K562 (cell line): ENCODE measurements at regions not wholly inside any gene's neighbourhood (a gene's known extent, or its start where the extent isn't known, plus 50 kb on each side); places are given as distances from the start of the nearest gene placed in this dataset.

Source experiments
- ATAC-seq: fragments of 200-7000 bp; cut with Tn5 transposase; 3 replicates; pipeline ENCODE4 v1.9.1; 2020; ENCODE audit warnings: moderate library complexity
- BruUV-seq: library from RNA; stranded (reverse); fragments of 400-500 nt; replicated peaks from 2 replicates; lab custom pipeline; 2021; lab: Mats Ljungman, UMichigan
- CTCF ChIA-PET: fragments of 300-600 bp; formaldehyde crosslinking; extraction: SDS; loops from one replicate; lab custom pipeline; 2021; ENCODE audit warnings: low intra/inter-chr PET ratio; lab: Yijun Ruan, JAX
- POLR2A ChIA-PET: fragments of 300-600, 350-650 bp; sonication (Branson Sonifier 250); formaldehyde crosslinking; extraction: SDS; loops from one replicate; lab custom pipeline; 2021; ENCODE audit warnings: antibody characterized with exemption, inconsistent platforms; lab: Yijun Ruan, JAX
- DNase-seq, 4 experiments: peaks; one replicate each; pipeline versions ENCODE4 v3.0.0 to v3.0.0-alpha.2; 2011 to 2018; ENCODE audit warnings: low spot score in 3 of 4, mixed read lengths in 3 of 4; ENCODE audit errors: extremely low read depth in 1 of 4
- FAIRE-seq: peaks from 2 replicates; lab custom pipeline; 2011; peaks lifted over from hg19 to GRCh38; lab: Jason Lieb, UNC
- H2AFZ ChIP-seq: 2 replicates; pipeline ENCODE4 v1.6.0; 2011; ENCODE audit warnings: low read depth, low read length, control low read depth, inconsistent platforms
- H3K27ac ChIP-seq: fragments of 200-600 bp; 3 replicates; pipeline ENCODE4 v1.8.0; 2011; ENCODE audit warnings: low read depth, mild to moderate bottlenecking, control low read depth, inconsistent platforms, low read length, moderate library complexity, mixed read lengths; ENCODE audit errors: extremely low read depth
- H3K27me3 ChIP-seq, 2 experiments: fragments of 300-600 bp in 1 of 2; 2 replicates in 1 of 2; 3 replicates in 1 of 2; pipeline versions ENCODE4 v1.6.0 to v1.8.0; 2011; ENCODE audit warnings: inconsistent platforms in 2 of 2, low read length in 2 of 2, mild to moderate bottlenecking in 1 of 2, mixed read lengths in 1 of 2, moderate library complexity in 1 of 2; ENCODE audit not compliant: control insufficient read depth in 2 of 2, insufficient read depth in 2 of 2
- H3K36me3 ChIP-seq: fragments of 300-600 bp; 3 replicates; pipeline ENCODE4 v1.8.0; 2011; ENCODE audit warnings: mild to moderate bottlenecking, low read length, inconsistent platforms; ENCODE audit not compliant: control insufficient read depth, insufficient read depth
- H3K4me1 ChIP-seq, 2 experiments: fragments of 200-600 bp in 1 of 2; replicated peaks in 1 of 2; 2 replicates in 1 of 2; 3 replicates in 1 of 2; pipeline versions ENCODE4 v1.5.1 to v1.8.0; 2011; ENCODE audit warnings: inconsistent platforms in 2 of 2, low read length in 2 of 2, mild to moderate bottlenecking in 1 of 2, mixed read lengths in 1 of 2, moderate library complexity in 1 of 2; ENCODE audit not compliant: control insufficient read depth in 2 of 2, insufficient read depth in 2 of 2
- H3K4me2 ChIP-seq: 2 replicates; pipeline ENCODE4 v1.6.1; 2011; ENCODE audit warnings: low read length, control low read depth, inconsistent platforms, mixed read lengths; ENCODE audit not compliant: insufficient read depth
- H3K4me3 ChIP-seq: fragments of 200-600 bp; sonication (generic), shearing (Covaris generic); 2 replicates; pipeline ENCODE4 v1.5.1; 2016; ENCODE audit warnings: control low read depth, inconsistent platforms
- H3K79me2 ChIP-seq: fragments of 200-600 bp; 3 replicates; pipeline ENCODE4 v1.8.0; 2011; ENCODE audit warnings: low read length, inconsistent platforms; ENCODE audit not compliant: control insufficient read depth, insufficient read depth
- H3K9ac ChIP-seq, 2 experiments: 2 replicates each; pipeline versions ENCODE4 v1.6.0 to v1.6.1; 2011; ENCODE audit warnings: low read depth in 2 of 2, low read length in 2 of 2, control low read depth in 1 of 2, inconsistent platforms in 1 of 2, mild to moderate bottlenecking in 1 of 2, mixed read lengths in 1 of 2; ENCODE audit not compliant: insufficient read depth in 1 of 2
- H3K9me1 ChIP-seq: one replicate; pipeline ENCODE4 v1.6.0; 2011; ENCODE audit warnings: inconsistent platforms, mild to moderate bottlenecking, low read length, moderate library complexity; ENCODE audit not compliant: control insufficient read depth, insufficient read depth
- H3K9me3 ChIP-seq: replicated peaks from 2 replicates; pipeline ENCODE4 v1.5.1; 2011; ENCODE audit warnings: low read depth, low read length, inconsistent platforms; ENCODE audit not compliant: control insufficient read depth, insufficient read depth
- H4K20me1 ChIP-seq: replicated peaks from 2 replicates; pipeline ENCODE4 v1.6.1; 2011; ENCODE audit warnings: low read length, inconsistent platforms, mixed read lengths; ENCODE audit not compliant: control insufficient read depth, insufficient read depth
- HDGF ChIP-seq: fragments of 450-650 bp; IDR thresholded peaks from 2 replicates; pipeline ENCODE4 v1.6.1; 2016
- RBBP5 ChIP-seq: fragments of 200-600 bp; sonication (generic); IDR thresholded peaks from 2 replicates; pipeline ENCODE4 v1.6.1; 2012; ENCODE audit warnings: borderline replicate concordance, mild to moderate bottlenecking, low read length, control low read depth, inconsistent platforms; ENCODE audit not compliant: insufficient read depth, poor library complexity, severe bottlenecking
- ZNF143 ChIP-seq: sonication (generic); formaldehyde crosslinking; IDR thresholded peaks from 2 replicates; pipeline ENCODE4 v1.9.0; 2022; ENCODE audit warnings: mild to moderate bottlenecking, missing genetic modification reagents
- WGBS: fragments of 100-300 bp; shearing (Covaris generic); methylation state at CpG from one replicate; pipeline ENCODE4 v1.1.6; 2016; ENCODE audit warnings: low coverage, mixed read lengths; ENCODE audit not compliant: insufficient coverage; ENCODE audit errors: missing lambda C conversion rate; 5-methylcytosine and 5-hydroxymethylcytosine counted together
- in situ Hi-C: fragments of 300-500 bp; cut with MboI; formaldehyde crosslinking; loops from 4 replicates; pipeline ENCODE4 v1.15.0; 2018; ENCODE audit warnings: inconsistent platforms, mixed read lengths
- intact Hi-C: fragments of 100-400 bp; cut with micrococcal nuclease; formaldehyde crosslinking; loops from 2 replicates; pipeline ENCODE4 v1.14.2; 2022
- TF ChIP-seq, protein P1 (sequence below): fragments of 250-450 bp; sonication (Bioruptor Pico); IDR thresholded peaks from 2 replicates; pipeline ENCODE4 v1.5.0; 2021
- TF ChIP-seq, protein P2 (sequence below): sonication (generic); formaldehyde crosslinking; IDR thresholded peaks from 2 replicates; pipeline ENCODE4 v1.8.0; 2022; ENCODE audit warnings: mild to moderate bottlenecking, missing genetic modification reagents

DNA sequence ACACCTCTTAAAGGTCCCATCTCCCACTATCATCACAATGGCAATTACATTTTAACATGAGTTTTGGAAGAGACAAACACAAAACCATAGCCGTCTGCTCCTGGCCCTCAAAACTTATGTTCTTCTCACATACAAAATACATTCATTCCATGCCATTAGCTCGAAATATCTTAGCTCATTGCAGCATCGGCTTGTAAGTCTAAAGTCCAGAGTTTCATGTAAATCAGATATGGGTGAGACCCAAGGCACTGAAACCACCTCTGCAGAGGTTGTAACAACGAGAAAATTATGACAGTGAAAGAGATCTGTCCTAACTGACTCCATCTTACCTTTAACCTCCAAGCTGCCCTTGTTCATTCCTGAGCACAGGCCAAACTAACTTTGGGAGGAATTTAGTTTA is 635.0 kb upstream of the SPRY2 start:
- no peak for DNase-seq
- POLR2A ChIA-PET, result no interaction called here
- Histone ChIP-seq H4K20me1 (no peaks in the 10 kb centered on the region), H2AFZ (no peak overlapping the region), H3K9ac (no peak overlapping the region), H3K4me1 (no peaks in the 10 kb centered on the region), H3K4me3 (no peak overlapping the region), H3K9me1 (no peaks in the 10 kb centered on the region), H3K27ac (no peak overlapping the region), H3K4me2 (no peak overlapping the region), H3K36me3 (no peaks in the 10 kb centered on the region), H3K27me3 (no peaks in the 10 kb centered on the region), H3K79me2 (no peaks in the 10 kb centered on the region), H3K9me3 (no peaks in the 10 kb centered on the region)
- WGBS, result 2% methylated on average over 4 of the region's 4 CpGs
- ATAC-seq, result no peak
- BruUV-seq, result no TSS peak
- intact Hi-C loops (no loop called here), in situ Hi-C loops (no loop called here)
- TF ChIP-seq RBBP5 (no peak), HDGF (no peak), ZNF143 (CRISPR knock-in tag) (no peak)
- TF ChIP-seq, protein P1, sequence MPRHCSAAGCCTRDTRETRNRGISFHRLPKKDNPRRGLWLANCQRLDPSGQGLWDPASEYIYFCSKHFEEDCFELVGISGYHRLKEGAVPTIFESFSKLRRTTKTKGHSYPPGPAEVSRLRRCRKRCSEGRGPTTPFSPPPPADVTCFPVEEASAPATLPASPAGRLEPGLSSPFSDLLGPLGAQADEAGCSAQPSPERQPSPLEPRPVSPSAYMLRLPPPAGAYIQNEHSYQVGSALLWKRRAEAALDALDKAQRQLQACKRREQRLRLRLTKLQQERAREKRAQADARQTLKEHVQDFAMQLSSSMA (CRISPR knock-in tag), result no peak
- TF ChIP-seq, protein P2, sequence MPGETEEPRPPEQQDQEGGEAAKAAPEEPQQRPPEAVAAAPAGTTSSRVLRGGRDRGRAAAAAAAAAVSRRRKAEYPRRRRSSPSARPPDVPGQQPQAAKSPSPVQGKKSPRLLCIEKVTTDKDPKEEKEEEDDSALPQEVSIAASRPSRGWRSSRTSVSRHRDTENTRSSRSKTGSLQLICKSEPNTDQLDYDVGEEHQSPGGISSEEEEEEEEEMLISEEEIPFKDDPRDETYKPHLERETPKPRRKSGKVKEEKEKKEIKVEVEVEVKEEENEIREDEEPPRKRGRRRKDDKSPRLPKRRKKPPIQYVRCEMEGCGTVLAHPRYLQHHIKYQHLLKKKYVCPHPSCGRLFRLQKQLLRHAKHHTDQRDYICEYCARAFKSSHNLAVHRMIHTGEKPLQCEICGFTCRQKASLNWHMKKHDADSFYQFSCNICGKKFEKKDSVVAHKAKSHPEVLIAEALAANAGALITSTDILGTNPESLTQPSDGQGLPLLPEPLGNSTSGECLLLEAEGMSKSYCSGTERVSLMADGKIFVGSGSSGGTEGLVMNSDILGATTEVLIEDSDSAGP (CRISPR knock-in tag), result no peak
- FAIRE-seq, result no peak
- CTCF ChIA-PET, result no interaction called here
